Endothelial cell of umbilical vein (primary cell): ENCODE measurements at regions not wholly inside any gene's neighbourhood (a gene's known extent, or its start where the extent isn't known, plus 50 kb on each side); places are given as distances from the start of the nearest gene placed in this dataset.
"Not testable (repeated sequence)": the region's sequence is repeated elsewhere in the genome, so short reads cannot be mapped to it uniquely, and the experiment has no call there.

Experiments used
- BruUV-seq: library from RNA; stranded (reverse); fragments of 400-500 nt; replicated peaks from 2 replicates; lab custom pipeline; 2021; lab: Mats Ljungman, UMichigan
- CTCF ChIA-PET: fragments of 300-600, 350-600 bp; sonication (Branson Sonifier 250); formaldehyde crosslinking; loops from one replicate; lab custom pipeline; 2021; ENCODE audit warnings: antibody characterized with exemption, inconsistent platforms; lab: Charles Lee
- POLR2A ChIA-PET: fragments of 300-600, 350-600 bp; sonication (Branson Sonifier 250); formaldehyde crosslinking; loops from one replicate; lab custom pipeline; 2021; ENCODE audit warnings: antibody characterized with exemption, inconsistent platforms; lab: Charles Lee
- DNase-seq: peaks from one replicate; pipeline ENCODE4 v3.0.0-alpha.2; 2011; ENCODE audit warnings: low read depth, low spot score
- FAIRE-seq: peaks from 2 replicates; lab custom pipeline; 2011; peaks lifted over from hg19 to GRCh38; lab: Jason Lieb, UNC
- H2AFZ ChIP-seq: 2 replicates; pipeline ENCODE4 v1.6.0; 2012; ENCODE audit warnings: low read depth, low read length, control low read depth, inconsistent platforms
- H3K27ac ChIP-seq: 2 replicates; pipeline ENCODE4 v1.5.1; 2011; ENCODE audit warnings: low read depth, mild to moderate bottlenecking, control low read depth, low read length, moderate library complexity; ENCODE audit not compliant: insufficient read depth
- H3K27me3 ChIP-seq, 2 experiments: 2 replicates each; pipeline versions ENCODE4 v1.6.0 to v1.6.1; 2011; ENCODE audit warnings: low read length in 2 of 2, mixed read lengths in 1 of 2; ENCODE audit not compliant: control insufficient read depth in 2 of 2, insufficient read depth in 2 of 2
- H3K36me3 ChIP-seq, 2 experiments: 2 replicates in 1 of 2; 3 replicates in 1 of 2; pipeline ENCODE4 v1.5.1; 2011; ENCODE audit warnings: low read length in 2 of 2, mild to moderate bottlenecking in 1 of 2, moderate library complexity in 1 of 2; ENCODE audit not compliant: control insufficient read depth in 2 of 2, insufficient read depth in 2 of 2; ENCODE audit errors: extremely low read depth in 1 of 2
- H3K4me1 ChIP-seq: 3 replicates; pipeline ENCODE4 v1.5.1; 2011; ENCODE audit warnings: mild to moderate bottlenecking, low read length; ENCODE audit not compliant: control insufficient read depth, insufficient read depth; ENCODE audit errors: extremely low read depth
- H3K4me2 ChIP-seq: 2 replicates; pipeline ENCODE4 v1.6.1; 2011; ENCODE audit warnings: low read length, control low read depth, mixed read lengths; ENCODE audit not compliant: insufficient read depth
- H3K4me3 ChIP-seq, 3 experiments: fragments of 200-600 bp in 1 of 3; sonication (generic), shearing (Covaris generic) in 1 of 3; replicated peaks in 1 of 3; 2 replicates each; pipeline ENCODE4 v1.5.1; 2011 to 2016; ENCODE audit warnings: control low read depth in 3 of 3, low read length in 3 of 3, mild to moderate bottlenecking in 2 of 3, inconsistent platforms in 1 of 3, low read depth in 1 of 3, moderate library complexity in 1 of 3; ENCODE audit not compliant: insufficient read depth in 1 of 3
- H3K79me2 ChIP-seq: 2 replicates; pipeline ENCODE4 v1.6.0; 2012; ENCODE audit warnings: low read length, inconsistent platforms; ENCODE audit not compliant: control insufficient read depth, insufficient read depth
- H3K9ac ChIP-seq: replicated peaks from 2 replicates; pipeline ENCODE3; 2011; ENCODE audit warnings: low read length, control low read depth; ENCODE audit not compliant: insufficient read depth; ENCODE audit errors: extremely low read depth
- H3K9me1 ChIP-seq: replicated peaks from 3 replicates; pipeline ENCODE4 v1.6.0; 2011; ENCODE audit warnings: mild to moderate bottlenecking, low read length; ENCODE audit not compliant: control insufficient read depth, insufficient read depth; ENCODE audit errors: extremely low read depth
- H3K9me3 ChIP-seq: replicated peaks from 2 replicates; pipeline ENCODE4 v1.5.1; 2012; ENCODE audit warnings: low read length, inconsistent platforms; ENCODE audit not compliant: control insufficient read depth, insufficient read depth
- H4K20me1 ChIP-seq: replicated peaks from 2 replicates; pipeline ENCODE3; 2011; ENCODE audit warnings: mild to moderate bottlenecking, low read length; ENCODE audit not compliant: control insufficient read depth, insufficient read depth; ENCODE audit errors: extremely low read depth
- EZH2 ChIP-seq: IDR thresholded peaks from 2 replicates; pipeline ENCODE4 v1.6.1; 2012; ENCODE audit warnings: borderline replicate concordance, low read depth, mild to moderate bottlenecking, moderate library complexity, low read length, inconsistent platforms; ENCODE audit not compliant: severe bottlenecking
- FOS ChIP-seq: IDR thresholded peaks from 2 replicates; pipeline ENCODE4 v1.6.1; 2011; ENCODE audit warnings: mild to moderate bottlenecking, low read length, moderate library complexity, borderline replicate concordance; ENCODE audit not compliant: insufficient read depth
- GATA2 ChIP-seq: IDR thresholded peaks from 2 replicates; pipeline ENCODE4 v1.7.0; 2011; ENCODE audit warnings: low read depth, mild to moderate bottlenecking, moderate library complexity, mixed read lengths, low read length; ENCODE audit not compliant: insufficient read length, insufficient read depth
- MAX ChIP-seq: IDR thresholded peaks from 2 replicates; pipeline ENCODE4 v1.6.1; 2011; ENCODE audit not compliant: insufficient read depth, insufficient read length
- MYC ChIP-seq: IDR thresholded peaks from one replicate; pipeline ENCODE4 v1.6.1; 2011; ENCODE audit warnings: mild to moderate bottlenecking, low read depth, low read length
- POLR2A ChIP-seq: IDR thresholded peaks from 2 replicates; pipeline ENCODE4 v1.6.1; 2012; ENCODE audit warnings: low read depth, mild to moderate bottlenecking, control low read depth, low read length
- POLR2AphosphoS5 ChIP-seq: IDR thresholded peaks from 2 replicates; pipeline ENCODE4 v1.6.1; 2012; ENCODE audit warnings: low read depth, mild to moderate bottlenecking, control low read depth, low read length, moderate library complexity; ENCODE audit not compliant: insufficient read depth
- dilution Hi-C: fragments of 300-500 bp; cut with MboI; formaldehyde crosslinking; loops from one replicate; pipeline ENCODE4 v1.15.0; 2019; ENCODE audit warnings: low sequenced_read_pairs; ENCODE audit not compliant: extremely low pct_ligation_motif_present
- intact Hi-C: fragments of 100-400 bp; cut with micrococcal nuclease; formaldehyde crosslinking; loops from one replicate; pipeline ENCODE4 v1.10.0; 2022

GRCh38 chr15:95041297-95041696 lies 809.9 kb downstream of the MCTP2 start:
- ChIA-PET POLR2A (no interaction called here), CTCF (no interaction called here)
- dilution Hi-C loops, result no loop called here
- H3K36me3 ChIP-seq, result no peaks in the 10 kb centered on the region
- no peak overlapping the region for H3K9ac ChIP-seq
- no peaks in the 10 kb centered on the region for H3K27me3 ChIP-seq
- H2AFZ ChIP-seq, result no peak overlapping the region
- TF ChIP-seq MYC (no peak), FOS (no peak), POLR2A (no peak), GATA2 (no peak), MAX (no peak), EZH2 (no peak), POLR2AphosphoS5 (no peak)
- FAIRE-seq, result no peak
- no peak overlapping the region for H3K4me2 ChIP-seq
- no TSS peak for BruUV-seq
- no peaks in the 10 kb centered on the region for H4K20me1 ChIP-seq
- H3K9me3 ChIP-seq, result no peaks in the 10 kb centered on the region
- intact Hi-C loops, result loop anchor here (2.0 kb wide), 1 partner anchor 24 kb away; no protein-coding TSS in a partner anchor
- no peaks in the 10 kb centered on the region for H3K79me2 ChIP-seq
- no peak overlapping the region for H3K27ac ChIP-seq
- no peak overlapping the region for H3K4me3 ChIP-seq
- H3K9me1 ChIP-seq, result no peaks in the 10 kb centered on the region
- DNase-seq, result no peak
- no peaks in the 10 kb centered on the region for H3K4me1 ChIP-seq

GRCh38 chr15:95043236-95043932 lies 812.0 kb downstream of the MCTP2 start:
- H3K79me2 ChIP-seq, intact Hi-C loops, H3K4me2 ChIP-seq, H3K9ac ChIP-seq, CTCF ChIA-PET, H3K4me1 ChIP-seq, dilution Hi-C loops, H3K36me3 ChIP-seq, POLR2A ChIA-PET, DNase-seq, H3K27ac ChIP-seq, H3K9me3 ChIP-seq, H3K4me3 ChIP-seq, BruUV-seq, H3K9me1 ChIP-seq, H3K27me3 ChIP-seq, FAIRE-seq, H2AFZ ChIP-seq, H4K20me1 ChIP-seq: not testable (repeated sequence)
